HEK293 (cell line): ENCODE measurements at regions not wholly inside any gene's neighbourhood (a gene's known extent, or its start where the extent isn't known, plus 50 kb on each side); places are given as distances from the start of the nearest gene placed in this dataset.

Experiments used
- CTCF ChIA-PET: fragments of 350-600 bp; formaldehyde crosslinking; extraction: SDS; loops from one replicate; lab custom pipeline; 2021; ENCODE audit warnings: antibody characterized with exemption; lab: Yijun Ruan, JAX
- POLR2A ChIA-PET: fragments of 300-600 bp; formaldehyde crosslinking; extraction: SDS; loops from one replicate; lab custom pipeline; 2020; ENCODE audit warnings: antibody characterized with exemption, inconsistent platforms; lab: Yijun Ruan, JAX
- H3K27ac ChIP-seq: fragments of 200-500 bp; sonication (Bioruptor generic); 2 replicates; pipeline ENCODE4 v1.5.1; 2014; ENCODE audit warnings: low read depth, low read length, control low read depth, inconsistent platforms; ENCODE audit errors: extremely low read depth
- H3K36me3 ChIP-seq, 2 experiments: fragments of 200-500 bp in 1 of 2; sonication (Bioruptor generic) in 1 of 2; 1 replicate in 1 of 2; 2 replicates in 1 of 2; pipeline ENCODE4 v1.5.1; 2014 to 2017; ENCODE audit warnings: inconsistent platforms in 2 of 2, low read length in 2 of 2; ENCODE audit not compliant: control insufficient read depth in 2 of 2, insufficient read depth in 1 of 2
- H3K4me1 ChIP-seq: fragments of 200-500 bp; sonication (Bioruptor generic); 2 replicates; pipeline ENCODE4 v1.5.1; 2014; ENCODE audit warnings: mild to moderate bottlenecking, low read length, inconsistent platforms; ENCODE audit not compliant: control insufficient read depth, insufficient read depth
- H3K4me3 ChIP-seq: 2 replicates; pipeline ENCODE4 v1.5.1; 2011; ENCODE audit warnings: low read depth, mild to moderate bottlenecking, control low read depth, low read length, moderate library complexity
- H3K9me3 ChIP-seq: fragments of 200-500 bp; sonication (Bioruptor generic); 2 replicates; pipeline ENCODE4 v1.5.1; 2014; ENCODE audit warnings: low read depth, low read length, inconsistent platforms; ENCODE audit not compliant: control insufficient read depth, insufficient read depth
- BCL11A ChIP-seq: fragments of 450-650 bp; formaldehyde crosslinking; IDR thresholded peaks from 2 replicates; pipeline ENCODE4 v1.5.1; 2016; ENCODE audit warnings: low read depth, missing biosample characterization, missing genetic modification characterization
- GLIS2 ChIP-seq: fragments of 450-650 bp; formaldehyde crosslinking; IDR thresholded peaks from 2 replicates; pipeline ENCODE4 v1.5.1; 2016; ENCODE audit warnings: missing biosample characterization, missing genetic modification characterization
- SCRT1 ChIP-seq: fragments of 450-650 bp; formaldehyde crosslinking; IDR thresholded peaks from 2 replicates; pipeline ENCODE4 v1.5.1; 2016; ENCODE audit warnings: missing biosample characterization, missing genetic modification characterization, borderline replicate concordance
- ZBTB1 ChIP-seq: fragments of 450-650 bp; formaldehyde crosslinking; IDR thresholded peaks from 2 replicates; pipeline ENCODE4 v1.5.1; 2016; ENCODE audit warnings: missing biosample characterization, missing genetic modification characterization
- ZBTB49 ChIP-seq: fragments of 450-650 bp; formaldehyde crosslinking; IDR thresholded peaks from 2 replicates; pipeline ENCODE4 v1.5.1; 2016; ENCODE audit warnings: missing biosample characterization, missing genetic modification characterization, low read depth
- ZIC2 ChIP-seq: fragments of 450-650 bp; formaldehyde crosslinking; IDR thresholded peaks from 2 replicates; pipeline ENCODE4 v1.5.1; 2016; ENCODE audit warnings: missing biosample characterization, missing genetic modification characterization
- ZNF16 ChIP-seq: fragments of 450-650 bp; formaldehyde crosslinking; IDR thresholded peaks from 2 replicates; pipeline ENCODE4 v1.5.1; 2016; ENCODE audit warnings: low read depth, missing biosample characterization, missing genetic modification characterization
- ZNF350 ChIP-seq: fragments of 450-650 bp; formaldehyde crosslinking; IDR thresholded peaks from 2 replicates; pipeline ENCODE4 v1.5.0; 2017; ENCODE audit warnings: missing biosample characterization, mild to moderate bottlenecking, missing genetic modification characterization
- ZNF391 ChIP-seq: fragments of 450-650 bp; formaldehyde crosslinking; IDR thresholded peaks from 2 replicates; pipeline ENCODE4 v1.5.1; 2016; ENCODE audit warnings: low read depth, missing biosample characterization, missing genetic modification characterization, borderline replicate concordance
- ZNF398 ChIP-seq: fragments of 450-650 bp; formaldehyde crosslinking; IDR thresholded peaks from 2 replicates; pipeline ENCODE4 v1.5.1; 2017; ENCODE audit warnings: missing biosample characterization, missing genetic modification characterization
- ZNF549 ChIP-seq: fragments of 450-650 bp; IDR thresholded peaks from 2 replicates; pipeline ENCODE4 v1.5.1; 2018; ENCODE audit warnings: missing biosample characterization, missing genetic modification characterization, mild to moderate bottlenecking, inconsistent platforms, moderate library complexity
- ZNF585B ChIP-seq: fragments of 450-650 bp; formaldehyde crosslinking; IDR thresholded peaks from 2 replicates; pipeline ENCODE4 v1.5.1; 2016; ENCODE audit warnings: missing biosample characterization, missing genetic modification characterization
- ZNF664 ChIP-seq: fragments of 450-650 bp; formaldehyde crosslinking; IDR thresholded peaks from 2 replicates; pipeline ENCODE4 v1.5.1; 2016; ENCODE audit warnings: missing biosample characterization, missing genetic modification characterization
- ZNF747 ChIP-seq: fragments of 450-650 bp; formaldehyde crosslinking; IDR thresholded peaks from 2 replicates; pipeline ENCODE4 v1.5.1; 2016; ENCODE audit warnings: missing biosample characterization, missing genetic modification characterization
- TF ChIP-seq, protein P1 (sequence below): fragments of 450-650 bp; formaldehyde crosslinking; conservative IDR thresholded peaks from 2 replicates; pipeline ENCODE4 v1.5.1; 2016; ENCODE audit warnings: low read depth, missing biosample characterization, missing genetic modification characterization

- TF ChIP-seq ZNF398 (no peak), ZNF664 (tag by site-specific recombination) (peak; percentile 85), SCRT1 (tag by site-specific recombination) (no peak), GLIS2 (tag by site-specific recombination) (no peak)
- TF ChIP-seq, protein P1, sequence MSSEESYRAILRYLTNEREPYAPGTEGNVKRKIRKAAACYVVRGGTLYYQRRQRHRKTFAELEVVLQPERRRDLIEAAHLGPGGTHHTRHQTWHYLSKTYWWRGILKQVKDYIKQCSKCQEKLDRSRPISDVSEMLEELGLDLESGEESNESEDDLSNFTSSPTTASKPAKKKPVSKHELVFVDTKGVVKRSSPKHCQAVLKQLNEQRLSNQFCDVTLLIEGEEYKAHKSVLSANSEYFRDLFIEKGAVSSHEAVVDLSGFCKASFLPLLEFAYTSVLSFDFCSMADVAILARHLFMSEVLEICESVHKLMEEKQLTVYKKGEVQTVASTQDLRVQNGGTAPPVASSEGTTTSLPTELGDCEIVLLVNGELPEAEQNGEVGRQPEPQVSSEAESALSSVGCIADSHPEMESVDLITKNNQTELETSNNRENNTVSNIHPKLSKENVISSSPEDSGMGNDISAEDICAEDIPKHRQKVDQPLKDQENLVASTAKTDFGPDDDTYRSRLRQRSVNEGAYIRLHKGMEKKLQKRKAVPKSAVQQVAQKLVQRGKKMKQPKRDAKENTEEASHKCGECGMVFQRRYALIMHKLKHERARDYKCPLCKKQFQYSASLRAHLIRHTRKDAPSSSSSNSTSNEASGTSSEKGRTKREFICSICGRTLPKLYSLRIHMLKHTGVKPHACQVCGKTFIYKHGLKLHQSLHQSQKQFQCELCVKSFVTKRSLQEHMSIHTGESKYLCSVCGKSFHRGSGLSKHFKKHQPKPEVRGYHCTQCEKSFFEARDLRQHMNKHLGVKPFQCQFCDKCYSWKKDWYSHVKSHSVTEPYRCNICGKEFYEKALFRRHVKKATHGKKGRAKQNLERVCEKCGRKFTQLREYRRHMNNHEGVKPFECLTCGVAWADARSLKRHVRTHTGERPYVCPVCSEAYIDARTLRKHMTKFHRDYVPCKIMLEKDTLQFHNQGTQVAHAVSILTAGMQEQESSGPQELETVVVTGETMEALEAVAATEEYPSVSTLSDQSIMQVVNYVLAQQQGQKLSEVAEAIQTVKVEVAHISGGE, result no peak
Observed at GRCh38 chr3:14282706-14283075, 104.1 kb downstream of the LSM3 start (continued).

DNA sequence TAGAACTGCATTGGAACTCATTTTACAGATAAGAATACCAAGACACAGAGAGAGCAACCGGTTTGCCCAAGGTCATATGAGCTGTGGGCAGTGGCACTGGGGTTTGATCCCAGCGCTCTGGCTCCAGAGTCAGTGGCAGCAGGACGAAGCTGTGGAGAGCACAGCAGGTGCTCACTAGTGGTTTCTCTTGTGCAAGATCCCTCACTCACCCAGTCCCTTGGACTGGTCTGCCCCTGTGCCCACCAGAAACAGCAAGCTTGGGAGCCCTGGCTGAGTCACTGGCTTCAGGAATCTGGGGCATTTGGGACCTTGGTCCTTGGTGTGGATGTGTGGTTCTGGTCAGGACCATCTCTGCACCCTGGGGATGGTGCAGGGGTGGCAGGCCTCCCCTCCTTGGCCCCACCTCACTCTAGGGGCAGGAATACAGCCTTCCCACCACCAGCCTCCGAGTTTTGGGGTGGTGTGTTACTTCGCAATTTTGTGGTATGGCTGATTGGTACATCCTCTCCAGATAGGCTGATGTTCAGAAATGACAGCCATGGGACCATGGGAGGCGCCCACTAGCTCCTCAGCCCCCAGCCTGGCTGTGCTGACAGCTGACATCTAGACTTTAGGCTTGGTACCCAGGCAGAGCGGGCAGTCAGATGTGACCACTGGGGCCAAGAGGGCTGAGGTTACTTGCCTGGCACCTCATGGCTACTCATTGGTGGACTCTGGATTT lies 104.6 kb downstream of the LSM3 start:
- Histone ChIP-seq H3K4me3 (no peak overlapping the region), H3K27ac (no peak overlapping the region), H3K36me3 (no peaks in the 10 kb centered on the region), H3K9me3 (no peaks in the 10 kb centered on the region), H3K4me1 (no peaks in the 10 kb centered on the region)
- ChIA-PET CTCF (interaction anchor here (1.2 kb wide), 1 partner anchor 21 kb away, joined by 4 read pairs; no protein-coding TSS in a partner anchor), POLR2A (no interaction called here)
- TF ChIP-seq ZNF585B (tag by site-specific recombination) (no peak), ZNF391 (tag by site-specific recombination) (no peak), ZBTB1 (tag by site-specific recombination) (no peak), ZIC2 (tag by site-specific recombination) (0 out of 2 replicates have a peak, but pooled peaks have one; percentile 14)

DNA sequence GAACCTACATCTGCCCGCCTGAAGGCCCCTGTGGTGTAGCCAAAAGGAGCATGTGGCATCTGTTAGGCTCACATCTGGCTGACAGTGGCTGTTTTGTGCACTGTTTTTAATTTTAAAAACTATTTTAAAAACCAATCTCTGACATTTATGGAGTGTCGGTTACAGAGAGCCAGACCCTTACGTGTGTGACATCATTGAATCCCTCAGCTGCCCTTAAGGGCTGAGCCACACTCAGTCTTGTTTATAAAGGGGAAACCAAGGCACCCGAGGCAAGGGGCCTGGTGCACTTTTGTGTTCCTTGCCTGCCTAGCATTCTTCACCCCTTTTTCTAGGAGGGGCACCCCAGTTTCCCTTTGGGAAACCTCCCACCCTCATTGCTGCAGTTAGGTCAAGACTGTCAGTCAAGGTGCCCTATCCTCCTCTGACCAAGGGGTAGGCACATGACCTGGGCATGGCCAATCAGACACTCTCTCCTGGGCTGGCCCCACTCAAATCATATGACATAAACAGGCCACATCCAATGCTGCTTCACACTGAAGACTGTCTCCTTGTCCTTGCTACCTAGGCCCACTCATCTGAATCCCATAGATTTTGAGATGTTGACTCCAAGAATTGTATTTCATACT lies 105.3 kb downstream of the LSM3 start:
- Histone ChIP-seq H3K4me3 (no peak overlapping the region), H3K27ac (no peak overlapping the region), H3K36me3 (no peaks in the 10 kb centered on the region), H3K9me3 (no peaks in the 10 kb centered on the region), H3K4me1 (no peaks in the 10 kb centered on the region)
- CTCF ChIA-PET, result no interaction called here
- TF ChIP-seq ZNF747 (tag by site-specific recombination) (no peak), ZBTB49 (tag by site-specific recombination) (no peak), BCL11A (no peak), ZNF16 (tag by site-specific recombination) (no peak), ZIC2 (tag by site-specific recombination) (no peak), ZNF549 (tag by site-specific recombination) (no peak), ZNF350 (tag by site-specific recombination) (no peak)
- POLR2A ChIA-PET, result interaction anchor here (0.6 kb wide), 1 partner anchor 79 kb away, joined by 3 read pairs; no protein-coding TSS in a partner anchor
